ENCODE measurements at regions not wholly inside any gene's neighbourhood (a gene's known extent, or its start where the extent isn't known, plus 50 kb on each side); places are given as distances from the start of the nearest gene placed in this dataset.
"Not testable (repeated sequence)": the region's sequence is repeated elsewhere in the genome, so short reads cannot be mapped to it uniquely, and the experiment has no call there.

GRCh38 chr6:15816661-15817060 is 153.8 kb upstream of the DTNBP1 start:
- no peak for TF ChIP-seq CTCF (IDR thresholded peaks at IDR 0.05; ENCODE audit: low read depth, low read length)
- DNase-seq (ENCODE audit: extremely low read depth, low read depth): no peak

GRCh38 chr6:15813698-15814097 is 150.9 kb upstream of the DTNBP1 start:
- DNase-seq (ENCODE audit: extremely low read depth, low read depth): not testable (repeated sequence)

- TF ChIP-seq CTCF (IDR thresholded peaks at IDR 0.05; ENCODE audit: low read depth, low read length): no peak
- DNase-seq (ENCODE audit: extremely low read depth, low read depth): no peak
Observed at GRCh38 chr6:15811107-15811506, 148.3 kb upstream of the DTNBP1 start.

- TF ChIP-seq CTCF (IDR thresholded peaks at IDR 0.05; ENCODE audit: low read depth, low read length): no peak
- DNase-seq (ENCODE audit: extremely low read depth, low read depth): no peak
Observed at GRCh38 chr6:15810618-15811017, 147.8 kb upstream of the DTNBP1 start.

- TF ChIP-seq CTCF (IDR thresholded peaks at IDR 0.05; ENCODE audit: low read depth, low read length): no peak
- DNase-seq (ENCODE audit: extremely low read depth, low read depth): no peak
Observed at GRCh38 chr6:15809367-15809766, 146.5 kb upstream of the DTNBP1 start.

- no peak for DNase-seq (ENCODE audit: extremely low read depth, low read depth)
- TF ChIP-seq CTCF (IDR thresholded peaks at IDR 0.05; ENCODE audit: low read depth, low read length): no peak
Observed at GRCh38 chr6:15804164-15805154, 141.6 kb upstream of the DTNBP1 start.

GRCh38 chr6:15802466-15802865 is 139.6 kb upstream of the DTNBP1 start:
- no peak for DNase-seq (ENCODE audit: extremely low read depth, low read depth)
- TF ChIP-seq CTCF (IDR thresholded peaks at IDR 0.05; ENCODE audit: low read depth, low read length): no peak

Data from AG09319 (cell line).